Activated CD4-positive, CD25-positive, alpha-beta regulatory T cell (primary cell): ENCODE measurements at regions not wholly inside any gene's neighbourhood (a gene's known extent, or its start where the extent isn't known, plus 50 kb on each side); places are given as distances from the start of the nearest gene placed in this dataset.
"Not testable (repeated sequence)": the region's sequence is repeated elsewhere in the genome, so short reads cannot be mapped to it uniquely, and the experiment has no call there.

ENCODE experiments used
- DNase-seq, 4 experiments: peaks; one replicate each; lab custom pipeline; 2025; lab: John Stamatoyannopoulos, UW

- no peak for DNase-seq
Measured at GRCh38 chr3:188974856-188975599, 196.7 kb upstream of the TPRG1 start.

DNA sequence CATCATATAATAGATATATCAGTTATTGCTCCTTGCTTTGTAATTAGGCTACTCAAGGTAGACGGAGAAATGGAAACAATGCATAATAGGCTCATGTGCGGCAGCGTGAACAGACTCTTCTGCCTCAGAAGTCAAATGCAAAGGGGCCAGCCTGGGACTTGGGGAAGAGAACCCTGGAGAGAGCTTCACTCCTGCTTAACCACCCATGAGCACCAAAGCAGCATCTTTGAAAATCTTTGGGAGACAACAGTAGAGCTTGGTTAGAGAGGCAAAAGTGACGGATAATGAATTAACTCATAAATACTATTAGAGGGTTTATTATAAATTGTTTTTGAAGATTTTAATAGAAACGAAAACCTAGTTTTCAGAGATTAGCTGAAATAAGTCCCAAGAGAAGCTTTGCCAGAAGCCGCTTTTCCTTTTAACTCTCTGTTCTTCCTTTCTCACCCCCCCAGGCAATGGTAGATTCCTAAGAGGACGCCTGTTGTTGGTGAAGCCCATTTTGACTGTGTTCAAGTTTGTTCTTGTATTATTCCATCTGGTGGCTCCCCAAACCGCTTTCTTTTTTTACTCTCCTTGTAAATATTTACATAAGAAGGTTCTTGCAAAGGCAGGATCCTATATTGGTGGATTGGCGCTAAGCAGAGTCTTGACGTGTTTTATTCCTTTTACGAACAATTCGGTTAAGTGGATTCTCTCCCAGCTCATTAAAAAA lies 196.0 kb upstream of the TPRG1 start:
- no peak for DNase-seq

GRCh38 chr3:188976407-188976806 lies 195.4 kb upstream of the TPRG1 start:
- no peak for DNase-seq

DNA sequence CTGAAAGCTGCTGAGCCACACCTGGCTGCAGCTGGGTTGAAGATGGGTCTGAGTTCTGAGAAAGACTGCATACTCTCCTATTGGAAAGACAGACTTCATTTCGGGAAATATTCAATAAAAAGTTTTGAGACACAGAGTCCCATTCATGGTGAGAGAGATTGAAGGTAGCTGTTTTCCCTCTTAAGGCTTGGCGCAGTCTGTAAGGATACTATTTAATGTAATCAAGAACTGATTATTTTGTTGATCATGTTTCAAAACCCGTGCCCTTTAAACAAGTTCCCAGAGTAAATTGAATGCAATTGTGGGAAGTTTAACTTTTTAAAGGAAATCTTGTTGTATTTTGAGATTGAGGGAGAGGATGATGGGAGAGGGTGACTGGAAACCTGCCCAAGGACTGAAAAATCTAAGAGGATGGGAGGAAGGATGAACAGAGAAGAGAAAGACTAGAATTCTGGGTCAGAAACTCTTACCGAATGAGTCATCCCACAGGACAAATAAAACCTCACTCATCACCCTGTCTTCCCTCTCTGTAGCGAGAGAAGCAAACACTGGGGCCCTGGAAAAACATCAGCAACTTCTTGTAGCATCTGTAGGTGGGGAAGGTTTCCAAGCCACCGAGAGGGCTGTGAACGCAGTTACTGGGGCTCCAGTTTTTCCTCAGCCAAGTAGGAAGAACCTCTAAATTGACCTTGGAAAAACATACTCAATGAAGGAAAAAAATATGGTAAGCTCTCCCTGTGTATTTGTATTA lies 193.2 kb upstream of the TPRG1 start:
- no peak for DNase-seq

DNA sequence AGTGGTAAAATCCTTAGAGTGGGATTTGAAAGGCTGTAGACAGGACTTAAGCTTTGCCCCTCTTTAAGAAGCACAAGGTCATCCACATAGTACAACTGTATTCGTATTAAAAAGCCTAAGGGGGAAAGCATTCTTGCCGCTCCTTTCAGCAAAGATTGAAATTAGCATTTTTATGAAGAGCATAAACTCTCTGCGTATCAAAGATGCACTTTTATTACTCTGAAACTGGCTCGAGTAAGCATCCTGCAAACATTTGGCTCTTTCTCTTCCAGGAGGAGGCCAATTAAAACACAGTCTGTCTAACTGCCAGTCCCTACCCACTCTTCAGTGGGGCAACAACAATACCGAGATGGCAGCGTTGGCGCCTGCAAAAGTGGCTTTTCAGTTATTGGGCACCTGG lies 192.5 kb upstream of the TPRG1 start:
- no peak for DNase-seq

- no peak for DNase-seq
Measured at GRCh38 chr3:188979669-188980310, 192.0 kb upstream of the TPRG1 start.

- DNase-seq, result no peak
Measured at GRCh38 chr3:188993181-188993580, 178.6 kb upstream of the TPRG1 start.

DNA sequence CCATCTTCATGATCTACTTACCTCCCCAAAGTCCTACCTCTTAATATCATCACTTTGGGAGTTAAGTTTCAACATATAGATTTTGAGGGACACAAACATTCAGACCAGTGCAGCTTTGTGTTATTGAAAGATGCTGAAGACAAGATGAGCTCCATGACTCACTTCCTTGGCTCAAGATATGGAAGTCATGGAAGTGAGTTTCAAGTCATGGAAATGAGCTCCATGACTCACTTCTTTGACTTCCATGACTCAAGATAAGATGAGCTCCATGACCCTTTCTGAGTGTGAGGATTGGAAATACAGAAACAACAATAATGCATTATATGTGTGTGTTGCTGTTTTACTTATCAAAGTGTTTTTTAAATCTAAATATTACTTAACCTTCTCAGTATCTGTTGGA lies 170.2 kb upstream of the TPRG1 start:
- no peak for DNase-seq

DNA sequence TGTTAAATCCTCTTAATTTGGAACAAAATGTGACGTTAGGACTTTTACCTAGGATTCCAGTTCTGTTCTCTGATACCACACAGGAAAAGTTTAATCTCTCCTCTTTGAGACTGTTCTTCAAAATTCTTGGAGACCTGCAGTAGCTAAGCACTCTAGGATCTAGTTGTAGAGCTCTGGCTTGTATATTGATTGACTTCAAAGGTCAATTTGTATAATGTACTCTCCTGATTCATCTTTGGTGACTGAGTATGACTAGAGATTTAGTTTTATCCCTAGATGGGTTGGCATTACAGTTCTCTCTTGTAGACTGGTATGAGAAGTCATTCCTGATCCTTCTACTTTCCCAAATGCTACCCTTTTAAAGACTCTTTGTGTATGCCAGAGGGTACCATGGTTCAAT lies 168.4 kb upstream of the TPRG1 start:
- DNase-seq, result no peak

GRCh38 chr3:189013224-189013888 lies 158.4 kb upstream of the TPRG1 start:
- no peak for DNase-seq

DNA sequence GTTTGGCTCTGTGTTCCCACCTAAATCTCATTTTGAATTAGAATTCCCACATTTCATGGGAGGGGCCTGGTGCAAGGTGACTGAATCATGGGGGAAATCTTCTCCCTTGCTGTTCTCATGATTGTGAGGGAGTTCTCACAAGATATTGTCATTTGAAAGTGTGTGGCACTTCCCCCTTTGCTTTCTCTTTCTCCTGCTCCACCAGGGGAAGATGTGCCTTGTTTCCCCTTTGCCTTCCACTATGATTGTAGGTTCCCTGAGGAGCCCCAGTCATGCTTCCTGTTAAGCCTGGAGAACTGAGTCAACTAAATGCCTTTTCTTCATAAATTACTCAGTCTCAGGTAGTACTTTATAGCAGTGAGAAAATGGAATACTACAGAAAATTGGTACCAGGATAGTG lies 157.2 kb upstream of the TPRG1 start:
- DNase-seq, result no peak

DNA sequence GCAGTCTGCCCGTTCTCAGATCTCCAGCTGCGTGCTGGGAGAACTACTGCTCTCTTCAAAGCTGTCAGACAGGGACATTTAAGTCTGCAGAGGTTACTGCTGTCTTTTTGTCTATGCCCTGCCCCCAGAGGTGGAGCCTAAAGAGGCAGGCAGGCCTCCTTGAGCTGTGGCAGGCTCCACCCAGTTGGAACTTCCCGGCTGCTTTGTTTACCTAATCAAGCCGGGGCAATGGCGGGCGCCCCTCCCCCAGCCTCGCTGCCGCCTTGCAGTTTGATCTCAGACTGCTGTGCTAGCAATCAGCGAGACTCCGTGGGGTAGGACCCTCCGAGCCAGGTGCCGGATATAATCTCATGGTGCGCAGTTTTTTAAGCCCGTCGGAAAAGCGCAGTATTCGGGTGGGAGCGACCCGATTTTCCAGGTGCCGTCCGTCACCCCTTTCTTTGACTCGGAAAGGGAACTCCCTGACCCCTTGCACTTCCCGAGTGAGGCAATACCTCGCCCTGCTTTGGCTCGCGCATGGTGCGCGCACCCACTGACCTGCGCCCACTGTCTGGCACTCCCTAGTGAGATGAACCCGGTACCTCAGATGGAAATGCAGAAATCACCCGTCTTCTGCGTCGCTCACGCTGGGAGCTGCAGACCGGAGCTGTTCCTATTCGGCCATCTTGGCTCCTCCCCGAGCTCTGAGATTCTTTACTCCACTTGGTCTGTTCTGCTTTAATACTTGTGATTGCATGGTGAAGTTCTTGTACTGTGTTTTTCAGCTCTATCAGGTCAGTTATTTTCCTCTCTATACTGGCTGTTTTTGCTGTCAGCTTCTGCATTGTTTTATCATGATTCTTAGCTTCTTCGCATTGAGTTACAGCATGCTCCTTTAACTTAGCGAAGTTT lies 148.9 kb upstream of the TPRG1 start:
- DNase-seq, result not testable (repeated sequence)

GRCh38 chr3:189025866-189026265 lies 145.9 kb upstream of the TPRG1 start:
- no peak for DNase-seq

DNA sequence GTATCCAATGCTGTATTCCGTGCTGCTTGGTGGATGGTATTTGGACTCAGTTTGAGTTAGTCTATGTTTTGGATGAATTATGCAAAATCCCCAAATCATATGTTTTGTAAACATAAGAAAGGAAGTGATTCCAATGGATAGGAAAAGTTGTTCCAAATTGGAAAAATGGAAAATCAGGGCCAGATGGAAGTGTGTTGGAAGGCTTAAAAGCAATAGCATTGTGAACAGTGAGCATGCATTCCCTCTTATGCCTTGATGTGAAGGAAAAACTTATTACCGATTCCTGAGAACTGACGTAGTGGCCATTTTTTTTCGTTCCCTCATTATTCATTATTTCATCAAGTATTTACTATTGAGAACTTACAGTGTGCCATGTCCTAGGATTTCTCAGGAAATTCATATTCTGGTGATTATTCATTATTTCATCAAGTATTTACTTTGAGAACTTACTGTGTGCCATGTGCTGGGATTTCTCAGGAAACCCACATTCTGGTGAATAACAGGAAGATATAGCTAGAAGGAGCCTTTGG lies 144.1 kb upstream of the TPRG1 start:
- DNase-seq, result no peak

DNA sequence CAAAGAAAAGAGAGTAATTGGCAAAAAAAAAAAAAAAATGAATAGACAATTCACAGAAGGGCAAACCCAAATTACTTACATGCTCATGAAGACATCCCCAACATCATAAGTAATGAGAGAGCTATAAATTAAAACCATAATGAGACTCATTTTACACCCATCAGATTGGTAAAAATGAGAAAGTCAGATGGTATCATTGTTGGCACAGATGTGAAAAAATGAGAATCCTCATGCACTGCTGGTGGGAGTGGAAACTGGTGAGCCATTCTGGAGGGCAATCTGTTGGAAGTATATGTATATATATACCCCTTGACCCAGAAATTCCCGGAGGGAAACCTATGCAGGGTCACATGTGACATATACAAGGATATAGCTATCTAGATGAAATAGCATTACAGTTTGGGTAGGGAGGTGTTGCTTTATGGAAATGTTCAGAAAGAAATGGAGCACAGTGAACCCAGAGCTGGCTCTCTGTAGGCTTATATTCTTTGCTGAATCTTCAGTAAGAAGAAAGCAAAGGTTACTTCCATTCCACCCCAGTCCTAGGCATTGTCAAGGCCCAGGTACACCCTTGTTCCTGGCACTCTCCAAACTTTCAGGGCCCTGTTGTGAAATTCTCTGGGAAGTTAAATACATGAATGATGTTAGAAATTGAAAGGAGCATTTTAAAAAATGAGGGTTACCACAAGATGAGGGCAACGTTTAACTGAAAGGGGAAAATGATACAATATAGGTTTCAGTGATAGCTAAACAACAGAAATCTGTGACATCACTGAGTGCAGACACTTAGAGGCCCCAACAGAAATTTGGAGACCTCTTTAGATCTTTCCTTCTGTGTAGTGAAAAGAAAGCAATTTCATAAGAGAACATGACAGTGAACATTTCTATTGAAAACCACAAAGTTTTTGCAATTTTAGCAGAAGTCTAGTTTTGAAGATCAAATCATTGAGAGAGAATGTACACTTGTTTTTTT lies 132.7 kb upstream of the TPRG1 start:
- DNase-seq, result no peak

- no peak for DNase-seq
Measured at GRCh38 chr3:189040656-189041335, 131.0 kb upstream of the TPRG1 start.

- DNase-seq, result peak; percentile 43 to 54 (median 50)
Measured at GRCh38 chr3:189041482-189042090, 130.2 kb upstream of the TPRG1 start.

DNA sequence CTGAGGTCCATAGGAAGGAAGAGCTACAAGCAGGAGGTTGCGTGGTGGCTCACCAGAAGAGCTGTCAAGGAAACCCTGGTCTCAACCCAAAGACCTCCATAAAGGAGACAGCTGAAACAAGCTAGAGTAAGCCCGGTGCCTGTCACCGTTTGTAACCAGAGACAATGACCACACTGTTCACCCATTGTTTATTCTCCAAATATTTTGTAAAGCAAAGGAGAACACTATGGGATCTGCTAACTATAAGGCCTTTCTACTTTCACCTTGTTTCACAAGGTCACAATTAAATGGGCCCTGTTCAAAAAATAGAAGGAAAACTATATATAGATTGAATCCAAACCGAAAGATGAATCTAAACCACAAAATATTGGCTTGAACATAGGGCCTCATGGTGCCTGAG lies 128.9 kb upstream of the TPRG1 start:
- DNase-seq, result no peak
